GM23338 (cell line): ENCODE measurements at regions not wholly inside any gene's neighbourhood (a gene's known extent, or its start where the extent isn't known, plus 50 kb on each side); places are given as distances from the start of the nearest gene placed in this dataset.

ENCODE experiments used
- CREB1 ChIP-seq: fragments of 250-450 bp; sonication (Bioruptor Pico); IDR thresholded peaks from 2 replicates; pipeline ENCODE4 v1.5.0; 2020; ENCODE audit warnings: low read depth, mild to moderate bottlenecking, moderate library complexity
- CTCF ChIP-seq, 2 experiments: fragments of 200-600 bp in 1 of 2; sonication (generic) in 1 of 2; conservative IDR thresholded peaks; 2 replicates each; pipeline versions ENCODE4 v1.5.1 to v1.6.1; 2016 to 2017; ENCODE audit warnings: antibody characterized with exemption in 2 of 2, low read depth in 2 of 2, mild to moderate bottlenecking in 2 of 2, moderate library complexity in 1 of 2
- ETS1 ChIP-seq: IDR thresholded peaks from 2 replicates; pipeline ENCODE4 v1.6.1; 2016; ENCODE audit warnings: antibody characterized with exemption
- EZH2 ChIP-seq: fragments of 200-600 bp; sonication (generic); IDR thresholded peaks from one replicate; pipeline ENCODE4 v1.8.0; 2017; ENCODE audit warnings: antibody characterized with exemption, mild to moderate bottlenecking, low read depth; ENCODE audit not compliant: unreplicated experiment
- POLR2AphosphoS5 ChIP-seq: IDR thresholded peaks from 2 replicates; pipeline ENCODE4 v1.6.1; 2016; ENCODE audit warnings: antibody characterized with exemption, low read depth

GRCh38 chr14:97156705-97157104 lies 359.5 kb downstream of the VRK1 start:
- TF ChIP-seq EZH2: no peak
- no peak for TF ChIP-seq ETS1
- TF ChIP-seq CTCF (conservative IDR thresholded peaks at IDR 0.05; ENCODE audit: low read depth in 2 of 2): no peak
- TF ChIP-seq POLR2AphosphoS5: no peak
- TF ChIP-seq CREB1 (CRISPR knock-in tag): no peak
